Ovary (tissue), 3 donors: ENCODE measurements at regions not wholly inside any gene's neighbourhood (a gene's known extent, or its start where the extent isn't known, plus 50 kb on each side); places are given as distances from the start of the nearest gene placed in this dataset.

ENCODE experiments used
- EP300 ChIP-seq: sonication (generic); formaldehyde crosslinking; IDR thresholded peaks from one replicate; pipeline ENCODE4 v1.6.1; 2017; ENCODE audit warnings: antibody characterized with exemption
- POLR2A ChIP-seq: fragments of 450-650 bp; IDR thresholded peaks from one replicate; pipeline ENCODE4 v1.6.1; 2017; ENCODE audit warnings: antibody characterized with exemption, mild to moderate bottlenecking, moderate library complexity
- TF ChIP-seq, protein P1 (sequence below), 3 donors: fragments of 450-650 bp in 2 of 3; fragments of 200-600 bp in 1 of 3; IDR thresholded peaks; one replicate each; pipeline versions ENCODE4 v1.5.1 to v1.8.0; 2016 to 2022; ENCODE audit warnings: antibody characterized with exemption in 3 of 3, mild to moderate bottlenecking in 1 of 3
- donor health status: DM: no; HTN: no; CAD: no.

DNA sequence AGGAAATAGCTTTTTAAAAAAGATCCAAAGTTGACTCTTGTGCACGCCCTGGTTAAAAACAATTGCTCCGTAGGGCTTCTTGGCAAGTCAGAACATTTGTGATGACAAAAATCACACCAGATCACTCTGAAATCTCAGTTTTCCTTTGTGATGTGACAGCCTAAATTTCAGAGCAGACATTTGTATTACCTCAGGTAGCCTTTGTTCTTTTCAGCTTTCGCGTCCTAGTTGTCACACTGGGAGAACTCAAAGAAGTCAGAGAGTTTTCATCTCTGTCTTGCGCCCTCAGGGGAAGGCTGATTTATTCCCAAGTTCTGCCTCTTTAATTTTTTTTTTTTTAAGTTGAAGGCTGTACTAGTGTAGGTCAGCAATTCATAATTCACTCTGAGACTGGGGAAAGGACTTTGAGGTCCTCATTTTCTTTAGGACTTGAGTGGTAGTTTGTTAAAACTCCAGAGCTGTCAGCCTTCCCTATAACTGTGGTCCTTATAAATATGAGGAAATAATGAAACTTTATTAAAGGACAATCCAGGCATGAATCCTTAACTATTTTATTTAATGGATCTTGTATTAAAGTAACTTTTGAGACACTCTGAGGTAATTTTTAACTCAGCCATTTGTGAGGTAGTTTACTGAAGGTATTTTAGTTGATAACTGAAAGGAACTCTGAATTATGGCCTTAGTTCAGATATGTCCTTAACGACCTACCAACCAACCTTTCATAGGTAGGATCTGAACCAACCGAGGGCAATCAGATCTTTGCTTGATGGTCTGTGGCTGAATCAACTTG is 525.1 kb upstream of the FAM98A start:
- no peak for TF ChIP-seq POLR2A
- TF ChIP-seq, protein P1, sequence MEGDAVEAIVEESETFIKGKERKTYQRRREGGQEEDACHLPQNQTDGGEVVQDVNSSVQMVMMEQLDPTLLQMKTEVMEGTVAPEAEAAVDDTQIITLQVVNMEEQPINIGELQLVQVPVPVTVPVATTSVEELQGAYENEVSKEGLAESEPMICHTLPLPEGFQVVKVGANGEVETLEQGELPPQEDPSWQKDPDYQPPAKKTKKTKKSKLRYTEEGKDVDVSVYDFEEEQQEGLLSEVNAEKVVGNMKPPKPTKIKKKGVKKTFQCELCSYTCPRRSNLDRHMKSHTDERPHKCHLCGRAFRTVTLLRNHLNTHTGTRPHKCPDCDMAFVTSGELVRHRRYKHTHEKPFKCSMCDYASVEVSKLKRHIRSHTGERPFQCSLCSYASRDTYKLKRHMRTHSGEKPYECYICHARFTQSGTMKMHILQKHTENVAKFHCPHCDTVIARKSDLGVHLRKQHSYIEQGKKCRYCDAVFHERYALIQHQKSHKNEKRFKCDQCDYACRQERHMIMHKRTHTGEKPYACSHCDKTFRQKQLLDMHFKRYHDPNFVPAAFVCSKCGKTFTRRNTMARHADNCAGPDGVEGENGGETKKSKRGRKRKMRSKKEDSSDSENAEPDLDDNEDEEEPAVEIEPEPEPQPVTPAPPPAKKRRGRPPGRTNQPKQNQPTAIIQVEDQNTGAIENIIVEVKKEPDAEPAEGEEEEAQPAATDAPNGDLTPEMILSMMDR (IDR thresholded peaks at IDR 0.05): no peak
- no peak for TF ChIP-seq EP300
